PC-9 (cell line): ENCODE measurements at regions not wholly inside any gene's neighbourhood (a gene's known extent, or its start where the extent isn't known, plus 50 kb on each side); places are given as distances from the start of the nearest gene placed in this dataset.

Source experiments
- BruUV-seq: library from RNA; stranded (reverse); fragments of 400-500 nt; replicated peaks from 2 replicates; lab custom pipeline; 2021; lab: Mats Ljungman, UMichigan
- CTCF ChIA-PET: fragments of 300-600 bp; sonication (Branson Sonifier 250); formaldehyde crosslinking; loops from one replicate; lab custom pipeline; 2022; ENCODE audit warnings: antibody characterized with exemption; lab: Charles Lee
- POLR2A ChIA-PET: fragments of 300-600 bp; sonication (Branson Sonifier 250); formaldehyde crosslinking; loops from one replicate; lab custom pipeline; 2022; ENCODE audit warnings: antibody characterized with exemption; ENCODE audit not compliant: unreplicated experiment; lab: Charles Lee
- DNase-seq, 2 experiments: peaks; one replicate each; pipeline versions ENCODE4 v3.0.0 to v3.0.0-alpha.2; 2015 to 2022; ENCODE audit warnings: mixed read lengths in 1 of 2
- H2AFZ ChIP-seq: fragments of 200-600 bp; sonication (generic); 2 replicates; pipeline ENCODE4 v1.8.1; 2017; ENCODE audit warnings: antibody characterized with exemption
- H3F3A ChIP-seq: fragments of 200-600 bp; sonication (generic); 2 replicates; pipeline ENCODE4 v1.8.1; 2017; ENCODE audit warnings: antibody characterized with exemption, mild to moderate bottlenecking, low read depth; ENCODE audit not compliant: insufficient read depth
- H3K27ac ChIP-seq: fragments of 200-600 bp; sonication (generic); 2 replicates; pipeline ENCODE4 v1.6.1; 2016; ENCODE audit warnings: mixed run types
- H3K27me3 ChIP-seq: fragments of 200-600 bp; sonication (generic); 2 replicates; pipeline ENCODE4 v1.6.1; 2016; ENCODE audit warnings: low read depth, mixed run types; ENCODE audit not compliant: insufficient read depth
- H3K36me3 ChIP-seq: fragments of 200-600 bp; sonication (generic); 2 replicates; pipeline ENCODE4 v1.6.1; 2016; ENCODE audit warnings: low read depth, mixed run types
- H3K4me1 ChIP-seq: fragments of 200-600 bp; sonication (generic); replicated peaks from 2 replicates; pipeline ENCODE4 v1.6.1; 2016; ENCODE audit warnings: mixed run types; ENCODE audit not compliant: insufficient read depth
- H3K4me2 ChIP-seq: fragments of 200-600 bp; sonication (generic); 2 replicates; pipeline ENCODE4 v1.6.1; 2017; ENCODE audit warnings: mixed run types
- H3K4me3 ChIP-seq: fragments of 200-600 bp; sonication (generic); 2 replicates; pipeline ENCODE4 v1.6.1; 2016; ENCODE audit warnings: mixed run types
- H3K79me2 ChIP-seq: fragments of 200-600 bp; sonication (generic); 2 replicates; pipeline ENCODE4 v1.6.1; 2017; ENCODE audit warnings: low read depth, mixed run types
- H3K9me2 ChIP-seq: fragments of 200-600 bp; sonication (generic); 2 replicates; pipeline ENCODE4 v1.8.1; 2017; ENCODE audit warnings: mild to moderate bottlenecking; ENCODE audit not compliant: insufficient read depth
- H3K9me3 ChIP-seq: fragments of 200-600 bp; sonication (generic); 2 replicates; pipeline ENCODE4 v1.8.1; 2016; ENCODE audit warnings: low read depth; ENCODE audit not compliant: insufficient read depth
- H4K20me1 ChIP-seq: fragments of 200-600 bp; sonication (generic); 2 replicates; pipeline ENCODE4 v1.8.1; 2017; ENCODE audit not compliant: insufficient read depth
- CTCF ChIP-seq: fragments of 200-600 bp; sonication (generic); conservative IDR thresholded peaks from 2 replicates; pipeline ENCODE4 v1.6.1; 2017; ENCODE audit warnings: mixed run types, antibody characterized with exemption, mild to moderate bottlenecking, moderate library complexity
- EZH2 ChIP-seq: fragments of 200-600 bp; sonication (generic); IDR thresholded peaks from 2 replicates; pipeline ENCODE4 v1.8.0; 2017; ENCODE audit warnings: antibody characterized with exemption, low read depth
- intact Hi-C: fragments of 100-400 bp; cut with micrococcal nuclease; formaldehyde crosslinking; loops from one replicate; pipeline ENCODE4 v1.10.0; 2022; ENCODE audit not compliant: unreplicated experiment

- no peaks in the 10 kb centered on the region for H4K20me1 ChIP-seq
- H3K79me2 ChIP-seq: no peaks in the 10 kb centered on the region
- no peaks in the 10 kb centered on the region for H3K4me1 ChIP-seq
- no peaks in the 10 kb centered on the region for H3F3A ChIP-seq
- no peaks in the 10 kb centered on the region for H3K27me3 ChIP-seq
- no TSS peak for BruUV-seq
- no peak overlapping the region for H3K4me2 ChIP-seq
- no peak for DNase-seq
- no peak overlapping the region for H3K27ac ChIP-seq
- ChIA-PET CTCF (no interaction called here), POLR2A (no interaction called here)
- intact Hi-C loops: no loop called here
- H3K4me3 ChIP-seq: no peak overlapping the region
- TF ChIP-seq EZH2 (no peak), CTCF (no peak)
- H3K9me2 ChIP-seq: no peaks in the 10 kb centered on the region
- H2AFZ ChIP-seq: no peak overlapping the region
- no peaks in the 10 kb centered on the region for H3K9me3 ChIP-seq
- H3K36me3 ChIP-seq: no peaks in the 10 kb centered on the region
These were observed 121.0 kb upstream of the ZNF716 start for GRCh38 chr7:57328963-57329362.

GRCh38 chr7:57339198-57339944, 110.6 kb upstream of the ZNF716 start:
- no peak overlapping the region for H2AFZ ChIP-seq

GRCh38 chr7:57342954-57343353, 107.0 kb upstream of the ZNF716 start:
- intact Hi-C loops: no loop called here
- Histone ChIP-seq H3K36me3 (no peaks in the 10 kb centered on the region), H3K9me2 (no peaks in the 10 kb centered on the region), H3K27me3 (no peaks in the 10 kb centered on the region), H4K20me1 (no peaks in the 10 kb centered on the region), H3K27ac (no peak overlapping the region), H2AFZ (no peak overlapping the region), H3K9me3 (no peaks in the 10 kb centered on the region), H3K79me2 (no peaks in the 10 kb centered on the region), H3F3A (no peaks in the 10 kb centered on the region), H3K4me1 (no peaks in the 10 kb centered on the region), H3K4me3 (no peak overlapping the region), H3K4me2 (no peak overlapping the region)
- ChIA-PET CTCF (no interaction called here), POLR2A (no interaction called here)
- no peak for DNase-seq
- TF ChIP-seq CTCF (no peak), EZH2 (no peak)
- no TSS peak for BruUV-seq

More at GRCh38 chr7:57339198-57339944, 110.6 kb upstream of the ZNF716 start:
- no peaks in the 10 kb centered on the region for H3K36me3 ChIP-seq
- intact Hi-C loops: no loop called here
- H3K27me3 ChIP-seq: no peaks in the 10 kb centered on the region
- ChIA-PET POLR2A (no interaction called here), CTCF (no interaction called here)
- H3K9me3 ChIP-seq: no peaks in the 10 kb centered on the region
- H4K20me1 ChIP-seq: no peaks in the 10 kb centered on the region
- H3F3A ChIP-seq: no peaks in the 10 kb centered on the region
- BruUV-seq: no TSS peak
- no peaks in the 10 kb centered on the region for H3K9me2 ChIP-seq
- H3K79me2 ChIP-seq: no peaks in the 10 kb centered on the region
- no peak overlapping the region for H3K27ac ChIP-seq
- no peak overlapping the region for H3K4me3 ChIP-seq
- no peak overlapping the region for H3K4me2 ChIP-seq
- no peaks in the 10 kb centered on the region for H3K4me1 ChIP-seq
- TF ChIP-seq EZH2 (no peak), CTCF (no peak)
- DNase-seq: no peak
